ENCODE measurements at regions not wholly inside any gene's neighbourhood (a gene's known extent, or its start where the extent isn't known, plus 50 kb on each side); places are given as distances from the start of the nearest gene placed in this dataset.

DNA sequence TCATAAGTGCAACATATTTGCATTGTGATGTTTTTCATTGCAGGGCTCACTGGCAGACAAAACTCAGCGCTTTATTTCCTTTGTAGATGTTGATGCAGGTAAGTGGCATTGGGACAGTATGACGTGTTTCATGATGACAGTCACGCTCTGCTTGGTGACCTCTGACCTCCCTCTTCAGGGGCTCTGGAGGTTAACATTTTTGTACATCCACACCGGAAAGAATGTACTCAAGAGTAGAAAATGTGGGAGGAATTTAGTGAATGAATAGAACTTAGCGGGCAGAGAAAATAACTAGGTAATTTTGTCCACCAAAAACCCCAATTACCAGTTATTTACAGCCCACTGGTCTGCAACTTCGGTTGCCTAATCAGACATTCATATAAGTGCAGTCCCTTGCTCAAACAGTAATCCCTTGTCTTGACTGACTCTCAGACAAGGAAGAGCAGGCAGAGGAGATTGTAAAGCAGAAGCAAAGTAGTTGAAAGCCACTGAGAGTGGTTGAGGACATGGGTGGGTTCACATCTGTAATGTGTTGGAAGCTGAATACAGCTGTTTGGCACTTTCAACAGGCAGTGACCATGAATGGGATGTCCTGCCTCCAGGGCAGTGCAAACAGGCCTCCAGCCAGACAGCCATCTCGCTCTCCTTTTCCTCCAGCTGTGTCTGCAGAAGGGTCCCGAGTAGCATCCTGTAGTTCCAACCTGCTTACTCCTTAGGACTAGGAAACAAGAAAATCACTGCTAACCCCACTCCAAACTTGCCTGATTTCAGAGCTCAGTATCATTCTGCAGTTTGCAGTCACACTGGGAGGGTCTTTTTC is 188.9 kb downstream of the NRIP1 start:
- Mint-ChIP-seq H3K9me3 (no peaks in the 10 kb centered on the region), H3K27me3 (ENCODE audit: low read depth) (no peaks in the 10 kb centered on the region), H3K27ac (peak overlapping the region; percentile 69 to 93 (median 75)), H3K4me3 (no peak overlapping the region), H3K4me1 (peaks cover 30% of the 10 kb centered on the region), H3K36me3 (ENCODE audit: low read depth) (peaks cover 6% of the 10 kb centered on the region)
- TF ChIP-seq, protein P1, sequence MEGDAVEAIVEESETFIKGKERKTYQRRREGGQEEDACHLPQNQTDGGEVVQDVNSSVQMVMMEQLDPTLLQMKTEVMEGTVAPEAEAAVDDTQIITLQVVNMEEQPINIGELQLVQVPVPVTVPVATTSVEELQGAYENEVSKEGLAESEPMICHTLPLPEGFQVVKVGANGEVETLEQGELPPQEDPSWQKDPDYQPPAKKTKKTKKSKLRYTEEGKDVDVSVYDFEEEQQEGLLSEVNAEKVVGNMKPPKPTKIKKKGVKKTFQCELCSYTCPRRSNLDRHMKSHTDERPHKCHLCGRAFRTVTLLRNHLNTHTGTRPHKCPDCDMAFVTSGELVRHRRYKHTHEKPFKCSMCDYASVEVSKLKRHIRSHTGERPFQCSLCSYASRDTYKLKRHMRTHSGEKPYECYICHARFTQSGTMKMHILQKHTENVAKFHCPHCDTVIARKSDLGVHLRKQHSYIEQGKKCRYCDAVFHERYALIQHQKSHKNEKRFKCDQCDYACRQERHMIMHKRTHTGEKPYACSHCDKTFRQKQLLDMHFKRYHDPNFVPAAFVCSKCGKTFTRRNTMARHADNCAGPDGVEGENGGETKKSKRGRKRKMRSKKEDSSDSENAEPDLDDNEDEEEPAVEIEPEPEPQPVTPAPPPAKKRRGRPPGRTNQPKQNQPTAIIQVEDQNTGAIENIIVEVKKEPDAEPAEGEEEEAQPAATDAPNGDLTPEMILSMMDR (IDR thresholded peaks at IDR 0.05; ENCODE audit: unreplicated experiment in 3 of 3), result no peak

DNA sequence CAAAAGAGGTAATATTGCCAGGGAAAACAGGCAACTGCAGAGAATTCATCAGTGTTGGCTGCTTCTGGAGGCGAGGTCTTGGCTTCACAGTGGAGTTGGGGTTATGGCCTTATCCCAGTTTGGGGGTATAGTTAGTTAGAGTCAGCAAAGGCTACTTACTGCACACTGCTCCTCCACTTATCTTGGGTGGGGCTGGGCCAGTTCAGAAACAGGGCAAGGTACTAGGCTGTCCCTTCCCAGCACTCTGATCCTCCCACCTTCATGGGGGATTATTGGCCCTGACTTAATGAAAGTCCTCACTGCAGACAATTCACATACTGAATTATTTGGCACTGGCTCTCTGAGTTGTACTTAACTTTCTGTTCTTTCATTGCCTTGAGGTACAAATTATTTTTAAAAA is 189.6 kb downstream of the NRIP1 start:
- Mint-ChIP-seq H3K4me1 (peaks cover 30% of the 10 kb centered on the region), H3K9me3 (no peaks in the 10 kb centered on the region), H3K27me3 (ENCODE audit: low read depth) (no peaks in the 10 kb centered on the region), H3K27ac (peak overlapping the region; percentile 62 to 69 (median 62)), H3K4me3 (no peak overlapping the region), H3K36me3 (ENCODE audit: low read depth) (peaks cover 6% of the 10 kb centered on the region)
- TF ChIP-seq, protein P1 (IDR thresholded peaks at IDR 0.05; ENCODE audit: unreplicated experiment in 3 of 3), result no peak

DNA sequence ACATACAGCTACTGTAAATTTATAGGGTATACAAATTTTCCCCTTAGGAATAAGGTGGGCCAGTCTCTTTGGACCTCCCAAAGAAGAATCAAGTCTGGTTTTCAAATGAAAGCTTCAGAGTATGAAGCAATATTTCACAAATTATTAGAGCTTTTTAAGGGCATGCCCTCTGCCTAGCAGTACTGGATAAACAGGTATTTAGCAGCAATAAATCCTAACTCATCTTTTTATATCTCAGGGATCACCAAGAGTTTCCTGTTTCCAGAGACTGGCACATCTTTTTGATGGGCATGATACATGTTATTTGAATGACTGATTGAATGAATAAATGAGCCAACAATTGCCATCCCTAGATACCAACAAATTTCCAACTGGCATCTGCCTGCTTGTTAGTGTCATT is 190.4 kb downstream of the NRIP1 start:
- Mint-ChIP-seq H3K36me3 (ENCODE audit: low read depth) (peaks cover 6% of the 10 kb centered on the region), H3K4me1 (peaks cover 31% of the 10 kb centered on the region)
- TF ChIP-seq, protein P1 (IDR thresholded peaks at IDR 0.05; ENCODE audit: unreplicated experiment in 3 of 3), result no peak

DNA sequence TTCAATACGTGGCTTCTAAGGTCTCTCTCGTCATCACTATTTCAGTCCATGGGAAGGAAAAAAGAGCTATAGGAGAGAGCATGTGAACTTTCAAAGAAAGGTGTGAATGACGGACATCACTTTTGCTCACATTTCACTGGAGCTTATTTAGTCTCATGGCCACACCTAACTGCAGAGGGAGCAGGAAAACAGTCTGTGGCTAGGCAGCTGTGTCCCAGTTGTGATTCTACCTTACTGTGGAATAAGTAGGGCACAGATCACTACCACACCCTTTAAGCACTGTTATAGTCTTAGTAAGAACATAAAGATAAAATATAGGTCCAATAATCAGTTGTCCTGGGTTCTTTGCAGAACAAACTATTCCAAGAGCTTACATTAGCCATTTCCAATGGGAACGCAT is 192.9 kb downstream of the NRIP1 start:
- TF ChIP-seq, protein P1 (IDR thresholded peaks at IDR 0.05; ENCODE audit: unreplicated experiment in 3 of 3), result no peak
- H3K36me3 Mint-ChIP-seq (ENCODE audit: low read depth), result no peaks in the 10 kb centered on the region
- no peaks in the 10 kb centered on the region for H3K27me3 Mint-ChIP-seq (ENCODE audit: low read depth)
- H3K9me3 Mint-ChIP-seq, result no peaks in the 10 kb centered on the region
- peaks cover 26% of the 10 kb centered on the region for H3K4me1 Mint-ChIP-seq
- H3K27ac Mint-ChIP-seq, result no peak overlapping the region
- H3K4me3 Mint-ChIP-seq, result no peak overlapping the region

More for the DNA sequence above, 190.4 kb downstream of the NRIP1 start:
- Mint-ChIP-seq H3K9me3 (no peaks in the 10 kb centered on the region), H3K27me3 (ENCODE audit: low read depth) (no peaks in the 10 kb centered on the region), H3K27ac (peak overlapping the region in 1 of 3 experiments; percentile 62), H3K4me3 (no peak overlapping the region)

DNA sequence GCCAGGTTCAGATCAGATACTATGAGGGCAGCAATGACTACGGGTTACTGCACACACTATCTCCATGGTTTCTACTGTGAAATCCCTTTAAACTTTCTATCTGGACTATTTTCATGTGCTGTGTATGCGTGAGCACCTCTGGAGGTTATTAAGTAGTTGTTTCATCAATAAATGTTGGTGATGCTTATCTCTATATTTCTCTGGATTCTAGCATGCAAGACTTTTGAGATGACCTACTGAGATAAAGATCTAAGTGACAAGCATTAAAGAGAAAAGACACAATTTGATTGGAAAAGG is 194.0 kb downstream of the NRIP1 start:
- Mint-ChIP-seq H3K4me1 (peaks cover 21% of the 10 kb centered on the region), H3K36me3 (ENCODE audit: low read depth) (no peaks in the 10 kb centered on the region), H3K9me3 (no peaks in the 10 kb centered on the region), H3K27ac (peak overlapping the region; percentile 14 to 75 (median 47)), H3K27me3 (ENCODE audit: low read depth) (no peaks in the 10 kb centered on the region), H3K4me3 (no peak overlapping the region)
- TF ChIP-seq, protein P1 (IDR thresholded peaks at IDR 0.05; ENCODE audit: unreplicated experiment in 3 of 3), result no peak
